ENCODE measurements at regions not wholly inside any gene's neighbourhood (a gene's known extent, or its start where the extent isn't known, plus 50 kb on each side); places are given as distances from the start of the nearest gene placed in this dataset.

GRCh38 chr5:38643616-38644015, 87.2 kb upstream of the LIFR start:
- no peak for DNase-seq (ENCODE audit: low read depth in 2 of 2)

DNA sequence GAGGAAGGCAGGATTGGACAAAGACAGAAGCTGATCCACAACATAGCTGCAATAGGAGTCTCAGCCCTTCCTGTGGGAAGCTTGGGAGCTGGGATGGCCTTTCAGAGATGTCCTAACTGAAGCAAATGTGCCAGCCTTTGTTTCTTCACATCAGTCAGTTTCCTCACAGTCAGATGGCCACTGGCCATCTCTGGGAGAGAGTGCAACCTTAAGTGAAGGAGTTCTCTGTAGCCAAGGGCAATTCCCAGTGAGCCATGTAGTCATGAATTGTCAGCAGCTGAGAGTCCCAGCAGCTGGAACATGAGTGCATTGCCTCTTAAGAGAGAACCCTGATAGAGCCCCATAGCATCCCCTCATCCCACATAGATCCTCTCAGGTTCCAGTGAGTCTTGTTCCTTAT, 89.1 kb upstream of the LIFR start:
- no peak for DNase-seq (ENCODE audit: low read depth in 2 of 2)

DNA sequence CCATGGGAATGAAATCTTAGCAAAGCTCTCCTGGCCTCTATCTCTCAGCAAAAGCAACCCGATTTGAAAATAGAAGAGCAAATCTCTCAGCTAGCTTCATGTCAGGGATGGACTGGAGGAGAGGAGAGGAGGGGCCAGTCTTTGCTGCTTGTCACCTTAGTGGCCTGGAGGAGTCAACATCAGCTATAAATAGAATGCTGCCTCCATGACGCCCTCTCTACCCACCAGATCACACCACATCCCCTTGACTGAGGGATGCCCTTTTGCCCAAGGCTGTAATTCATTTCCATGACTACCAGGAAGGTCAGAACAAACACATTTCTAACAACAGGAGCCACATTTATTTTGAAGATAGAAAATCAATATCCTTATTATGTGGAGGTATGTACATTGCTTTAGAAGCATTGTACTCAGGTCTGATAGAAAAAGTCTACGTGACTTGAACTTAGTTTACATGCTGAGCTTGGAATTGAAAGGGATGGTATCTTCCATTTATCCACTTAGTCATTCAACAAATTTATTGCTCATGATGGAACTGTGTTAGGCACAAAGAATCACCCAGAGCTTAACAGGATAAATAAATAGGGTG, 92.4 kb upstream of the LIFR start:
- DNase-seq (ENCODE audit: low read depth in 2 of 2): no peak

GRCh38 chr5:38650540-38650939, 94.1 kb upstream of the LIFR start:
- DNase-seq (ENCODE audit: low read depth in 2 of 2): no peak

GRCh38 chr5:38650946-38651345, 94.5 kb upstream of the LIFR start:
- DNase-seq (ENCODE audit: low read depth in 2 of 2): no peak

GRCh38 chr5:38651806-38652205, 95.4 kb upstream of the LIFR start:
- DNase-seq (ENCODE audit: low read depth in 2 of 2): no peak

DNA sequence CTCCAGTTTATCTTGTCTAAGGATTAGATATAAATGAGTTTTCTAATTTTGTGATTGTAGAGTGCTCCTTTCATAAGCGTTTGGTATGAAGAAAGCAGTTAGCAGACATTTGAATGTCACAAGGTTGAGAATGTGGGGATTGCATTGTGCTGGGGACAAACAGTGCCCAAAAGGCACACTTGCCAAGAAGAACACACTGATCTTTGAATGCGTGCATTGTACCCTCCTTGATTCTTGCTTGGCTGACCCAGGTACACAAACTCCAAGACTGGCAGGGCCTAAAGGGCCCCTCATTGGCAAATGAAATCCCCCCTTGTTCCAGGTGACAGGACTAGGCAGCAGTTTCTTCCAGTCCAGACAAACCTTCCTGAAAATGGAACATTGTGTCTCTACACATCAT, 96.9 kb upstream of the LIFR start:
- DNase-seq (ENCODE audit: low read depth in 2 of 2): no peak

DNA sequence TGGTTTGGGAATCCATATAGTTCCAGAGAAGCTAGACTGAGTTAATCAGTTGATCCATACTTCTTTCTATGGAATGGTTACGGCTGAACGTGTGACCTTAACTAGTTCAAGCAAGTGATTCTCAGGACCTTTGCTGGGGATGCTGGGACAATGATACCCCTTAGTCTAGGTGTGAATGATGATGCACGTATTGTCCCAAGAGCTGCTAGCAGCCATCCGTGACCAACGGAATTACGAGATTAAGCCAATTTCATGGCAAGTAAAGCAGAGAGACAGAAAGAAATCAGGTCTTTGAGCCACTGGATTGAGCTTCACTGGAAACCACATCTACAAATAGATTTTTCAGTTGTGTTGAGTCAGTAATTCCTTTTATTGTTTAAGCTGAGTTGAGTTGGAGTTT, 99.2 kb upstream of the LIFR start:
- DNase-seq (ENCODE audit: low read depth in 2 of 2): no peak

GRCh38 chr5:38656568-38656967, 100.1 kb upstream of the LIFR start:
- DNase-seq (ENCODE audit: low read depth in 2 of 2): no peak

GRCh38 chr5:38657020-38657419, 100.6 kb upstream of the LIFR start:
- DNase-seq (ENCODE audit: low read depth in 2 of 2): no peak

DNA sequence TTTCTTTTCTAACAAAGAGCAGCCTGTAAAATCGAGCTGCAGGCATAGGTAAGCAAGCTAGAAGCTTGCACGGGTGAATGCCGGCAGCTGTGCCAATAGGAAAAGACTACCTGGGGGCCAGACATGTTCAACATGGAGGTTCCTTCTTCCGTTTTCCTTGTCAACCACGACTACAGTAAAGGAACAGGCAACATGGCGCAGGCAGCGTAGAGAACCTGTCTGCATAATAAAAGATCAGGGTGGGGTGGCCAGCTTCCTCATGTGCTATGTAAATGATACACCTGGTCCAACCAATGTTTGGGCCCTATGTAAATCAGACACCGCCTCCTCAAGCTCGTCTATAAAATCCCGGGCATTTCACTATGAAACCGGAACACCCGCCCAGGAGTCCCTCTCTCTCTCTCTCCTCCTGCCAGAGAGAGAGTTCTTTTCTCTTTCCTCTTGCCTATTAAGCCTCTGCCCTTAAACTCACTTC, 103.8 kb upstream of the LIFR start:
- DNase-seq (ENCODE audit: low read depth in 2 of 2): no peak

GRCh38 chr5:38662090-38662489, 105.6 kb upstream of the LIFR start:
- no peak for DNase-seq (ENCODE audit: low read depth in 2 of 2)

DNA sequence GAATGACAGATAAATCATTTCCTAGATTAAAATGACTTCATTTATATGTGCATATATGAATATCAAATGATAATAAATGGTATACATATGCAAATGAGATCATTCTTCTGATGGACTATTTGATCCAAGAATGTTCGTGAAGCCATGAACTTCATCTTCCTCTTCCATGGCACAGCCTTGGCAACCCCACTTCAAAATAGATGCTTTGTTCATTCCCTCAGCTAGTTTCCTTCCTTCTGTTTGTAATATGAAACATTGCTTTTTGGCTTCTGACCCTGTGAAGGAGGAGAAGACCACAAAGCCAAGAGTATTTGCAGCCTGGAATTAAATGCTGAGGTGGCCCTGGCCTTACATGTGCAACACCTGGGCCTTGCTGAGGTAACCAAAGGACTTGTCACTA, 106.8 kb upstream of the LIFR start:
- no peak for DNase-seq (ENCODE audit: low read depth in 2 of 2)

DNA sequence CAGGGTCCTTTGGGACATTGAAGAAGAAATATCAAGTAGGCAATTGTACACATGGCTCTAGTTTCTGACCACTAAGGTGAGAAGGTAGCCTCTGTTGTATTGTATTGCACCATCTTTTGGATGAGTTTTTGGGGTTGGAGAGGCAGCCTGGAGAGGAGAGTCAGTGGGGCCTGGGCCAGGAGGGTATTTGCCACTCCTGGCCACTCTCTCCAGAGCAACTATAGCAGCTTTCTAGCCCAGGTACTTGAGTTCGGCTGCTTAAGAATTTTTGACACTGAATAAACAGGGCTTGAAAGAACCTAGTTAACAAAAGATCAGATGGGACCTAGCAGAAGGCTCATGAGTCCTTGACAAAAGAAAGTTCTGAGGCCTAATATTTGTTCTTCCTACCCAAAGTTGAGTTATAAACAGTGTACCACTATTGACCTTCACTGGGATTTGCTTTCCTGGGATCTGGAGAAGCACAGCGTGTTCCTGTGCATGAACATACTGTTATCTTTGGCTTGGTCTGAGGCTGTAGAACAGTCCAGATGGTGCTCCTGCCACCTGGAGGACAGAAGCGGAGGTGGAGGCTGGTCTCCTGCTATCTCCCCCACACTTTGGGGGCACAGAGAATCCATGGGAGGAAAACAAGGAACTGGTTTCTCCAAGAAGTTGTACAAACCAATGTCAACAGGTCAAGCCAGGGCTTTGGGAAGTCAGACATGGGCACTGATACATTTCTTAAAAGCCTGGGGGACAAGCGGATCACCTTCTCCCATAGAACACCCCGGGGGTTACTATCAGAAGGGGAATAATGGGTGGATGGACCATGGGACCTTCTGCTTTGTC, 110.4 kb upstream of the LIFR start:
- DNase-seq (ENCODE audit: low read depth in 2 of 2): no peak

DNA sequence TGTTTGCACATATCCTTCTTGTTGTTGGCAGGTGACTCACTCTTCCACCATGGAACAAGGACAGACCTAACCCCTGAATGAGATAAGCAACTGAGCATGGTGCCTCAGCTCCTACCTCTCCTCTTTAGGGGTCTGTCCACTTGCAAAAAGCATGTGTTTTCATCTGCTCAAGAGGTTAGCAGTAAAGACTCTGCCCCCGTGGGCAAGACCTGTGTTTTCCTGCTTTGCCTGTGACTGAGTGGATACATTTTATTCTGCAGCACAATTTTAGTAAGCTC, 111.0 kb upstream of the LIFR start:
- DNase-seq (ENCODE audit: low read depth in 2 of 2): no peak

- DNase-seq (ENCODE audit: low read depth in 2 of 2): no peak
Measured at GRCh38 chr5:38669361-38669880, 113.0 kb upstream of the LIFR start.

DNA sequence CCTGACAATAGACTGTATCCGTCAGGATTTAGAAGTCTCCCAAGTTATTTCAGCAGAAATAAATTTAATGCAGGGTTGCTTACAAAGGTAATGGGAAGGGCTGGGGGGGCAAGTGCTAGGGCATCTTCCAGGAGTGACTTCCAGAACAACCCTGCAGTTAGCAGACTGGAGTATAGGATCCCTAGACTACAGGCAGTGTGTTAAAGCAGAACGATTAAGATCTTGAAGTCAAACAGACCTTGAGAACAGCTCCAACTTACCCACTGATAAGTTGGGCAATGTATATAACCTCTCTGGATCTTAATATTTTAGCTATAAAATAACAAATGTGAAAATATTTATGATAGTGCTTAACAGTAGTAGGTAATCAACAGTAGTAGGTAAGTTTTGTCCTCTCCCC, 113.6 kb upstream of the LIFR start:
- DNase-seq (ENCODE audit: low read depth in 2 of 2): no peak

GRCh38 chr5:38670878-38671277, 114.4 kb upstream of the LIFR start:
- DNase-seq (ENCODE audit: low read depth in 2 of 2): peak; percentile 43 to 44

GRCh38 chr5:38672059-38672788, 115.8 kb upstream of the LIFR start:
- DNase-seq (ENCODE audit: low read depth in 2 of 2): peak; percentile 73 to 75

DNA sequence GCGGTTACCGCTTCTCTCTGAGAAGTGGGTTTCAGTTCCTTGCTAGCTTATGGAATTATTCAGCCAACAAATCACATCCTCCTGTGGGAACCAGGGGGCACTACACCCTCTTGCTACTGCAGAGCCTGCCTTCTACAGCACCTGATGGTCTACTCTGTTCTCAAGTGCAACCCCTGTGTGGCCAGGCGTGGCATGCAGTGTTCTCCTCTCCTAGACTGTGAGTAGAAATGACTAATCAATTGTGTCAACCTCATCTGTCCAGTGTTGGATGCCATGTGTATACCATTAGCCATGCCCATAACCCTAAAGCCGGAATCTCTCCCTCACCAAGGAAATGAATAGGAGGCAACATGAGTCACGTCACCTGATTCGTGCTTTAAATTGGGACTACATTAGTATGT, 117.2 kb upstream of the LIFR start:
- DNase-seq (ENCODE audit: low read depth in 2 of 2): no peak

DNA sequence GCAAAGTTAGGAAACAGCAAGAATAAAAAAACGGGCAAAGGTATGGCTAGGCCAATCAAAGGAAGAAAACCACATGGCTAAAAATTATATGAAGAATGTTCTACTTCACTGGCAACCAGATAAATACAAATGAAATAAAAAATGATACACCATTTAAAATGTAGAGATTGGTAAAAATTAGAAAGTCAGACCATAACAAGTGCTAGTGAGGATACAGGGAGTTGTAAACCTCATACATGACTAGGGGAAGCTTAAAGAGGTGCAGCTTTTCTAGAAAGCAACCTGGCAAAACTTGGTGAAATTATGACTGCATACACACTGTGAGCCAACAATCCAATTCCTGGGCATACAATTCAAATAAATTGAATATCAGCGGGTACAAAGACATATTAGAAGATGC, 119.0 kb upstream of the LIFR start:
- no peak for DNase-seq (ENCODE audit: low read depth in 2 of 2)

- no peak for DNase-seq (ENCODE audit: low read depth in 2 of 2)
Measured at GRCh38 chr5:38677636-38678035, 121.2 kb upstream of the LIFR start.

GRCh38 chr5:38678076-38678475, 121.6 kb upstream of the LIFR start:
- no peak for DNase-seq (ENCODE audit: low read depth in 2 of 2)

Measured in fibroblast of skin of left quadriceps (primary cell).